Smooth muscle cell (in vitro differentiated cells): ENCODE measurements at regions not wholly inside any gene's neighbourhood (a gene's known extent, or its start where the extent isn't known, plus 50 kb on each side); places are given as distances from the start of the nearest gene placed in this dataset.

ENCODE experiments used
- DNase-seq: peaks from one replicate; lab custom pipeline; 2025; ENCODE audit not compliant: unreplicated experiment; lab: John Stamatoyannopoulos, UW
- H2AFZ ChIP-seq: fragments of 200-600 bp; sonication (generic); 2 replicates; pipeline ENCODE4 v1.6.0; 2016; ENCODE audit warnings: antibody characterized with exemption, low read depth, mild to moderate bottlenecking
- H3F3A ChIP-seq: fragments of 200-600 bp; sonication (generic); 2 replicates; pipeline ENCODE4 v1.6.0; 2017; ENCODE audit warnings: antibody characterized with exemption, low read depth
- H3K27ac ChIP-seq: fragments of 200-600 bp; sonication (generic); 2 replicates; pipeline ENCODE4 v1.5.1; 2016; ENCODE audit warnings: low read depth, mild to moderate bottlenecking
- H3K27me3 ChIP-seq: fragments of 200-600 bp; sonication (generic); 2 replicates; pipeline ENCODE4 v1.6.1; 2016; ENCODE audit warnings: low read depth, mild to moderate bottlenecking
- H3K36me3 ChIP-seq: fragments of 200-600 bp; sonication (generic); 2 replicates; pipeline ENCODE4 v1.5.1; 2016; ENCODE audit warnings: low read depth
- H3K4me1 ChIP-seq: fragments of 200-600 bp; sonication (generic); 2 replicates; pipeline ENCODE4 v1.5.1; 2016; ENCODE audit warnings: low read depth
- H3K4me2 ChIP-seq: fragments of 200-600 bp; sonication (generic); 2 replicates; pipeline ENCODE4 v1.6.0; 2016; ENCODE audit warnings: mild to moderate bottlenecking
- H3K4me3 ChIP-seq: fragments of 200-600 bp; sonication (generic); 2 replicates; pipeline ENCODE4 v1.5.1; 2016; ENCODE audit warnings: mild to moderate bottlenecking
- H3K79me2 ChIP-seq: fragments of 200-600 bp; sonication (generic); 2 replicates; pipeline ENCODE4 v1.6.0; 2016; ENCODE audit warnings: low read depth, mild to moderate bottlenecking
- H3K9ac ChIP-seq: fragments of 200-600 bp; sonication (generic); 2 replicates; pipeline ENCODE4 v1.6.0; 2016; ENCODE audit warnings: low read depth
- H3K9me3 ChIP-seq: fragments of 200-600 bp; sonication (generic); replicated peaks from 2 replicates; pipeline ENCODE4 v1.5.1; 2016; ENCODE audit warnings: low read depth
- H4K20me1 ChIP-seq: fragments of 200-600 bp; sonication (generic); 2 replicates; pipeline ENCODE4 v1.6.0; 2016; ENCODE audit warnings: low read depth
- WGBS: methylation state at CpG from one replicate; pipeline ENCODE4 v1.1.7; 2016; ENCODE audit warnings: low lambda C conversion rate; 5-methylcytosine and 5-hydroxymethylcytosine counted together
- TF ChIP-seq, protein P1 (sequence below): fragments of 200-600 bp; sonication (generic); IDR thresholded peaks from 2 replicates; pipeline ENCODE4 v1.5.1; 2017; ENCODE audit warnings: borderline replicate concordance, mild to moderate bottlenecking, antibody characterized with exemption; ENCODE audit not compliant: insufficient read depth, poor library complexity, severe bottlenecking

DNA sequence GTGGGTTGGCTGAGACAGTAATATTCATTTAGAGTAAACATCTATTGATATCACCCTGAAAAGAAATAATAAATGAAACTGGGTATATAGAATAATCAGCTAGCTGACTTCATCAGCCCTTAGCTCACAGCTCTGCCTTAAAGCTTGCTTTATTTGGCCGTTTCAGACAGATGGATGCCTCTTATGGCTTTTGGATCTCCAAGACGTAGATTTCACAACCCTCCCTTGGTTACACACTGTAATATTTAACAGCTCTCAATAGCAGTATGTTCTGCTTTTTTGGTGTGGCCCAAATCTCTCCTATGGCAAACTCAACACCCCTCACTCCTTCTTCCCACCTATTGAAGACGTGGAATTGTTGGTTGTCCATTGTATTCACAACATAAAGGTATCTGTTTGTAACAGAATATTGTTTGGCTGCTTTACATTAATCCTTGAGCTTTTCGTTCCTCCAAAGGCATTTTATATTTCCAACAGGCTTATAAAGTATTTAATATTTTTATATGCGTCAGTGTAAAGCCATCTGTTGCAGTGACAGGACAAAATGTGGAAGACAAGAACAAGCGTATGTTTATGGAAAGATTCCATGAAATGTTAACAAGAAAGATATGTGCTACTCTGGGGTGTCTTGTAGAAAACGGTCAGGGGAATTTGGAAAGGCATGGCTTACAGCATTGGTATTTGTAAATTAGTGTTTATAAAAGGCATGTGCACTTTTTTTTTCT lies 837.0 kb upstream of the RBFOX1 start:
- Histone ChIP-seq H3K9ac (no peak overlapping the region), H3K4me1 (no peaks in the 10 kb centered on the region), H4K20me1 (no peaks in the 10 kb centered on the region), H3K36me3 (no peaks in the 10 kb centered on the region), H3K4me2 (no peak overlapping the region), H3K4me3 (no peak overlapping the region), H3K79me2 (no peaks in the 10 kb centered on the region), H2AFZ (no peak overlapping the region), H3K9me3 (no peaks in the 10 kb centered on the region), H3K27me3 (no peaks in the 10 kb centered on the region), H3F3A (no peaks in the 10 kb centered on the region), H3K27ac (no peak overlapping the region)
- no peak for DNase-seq
- TF ChIP-seq, protein P1, sequence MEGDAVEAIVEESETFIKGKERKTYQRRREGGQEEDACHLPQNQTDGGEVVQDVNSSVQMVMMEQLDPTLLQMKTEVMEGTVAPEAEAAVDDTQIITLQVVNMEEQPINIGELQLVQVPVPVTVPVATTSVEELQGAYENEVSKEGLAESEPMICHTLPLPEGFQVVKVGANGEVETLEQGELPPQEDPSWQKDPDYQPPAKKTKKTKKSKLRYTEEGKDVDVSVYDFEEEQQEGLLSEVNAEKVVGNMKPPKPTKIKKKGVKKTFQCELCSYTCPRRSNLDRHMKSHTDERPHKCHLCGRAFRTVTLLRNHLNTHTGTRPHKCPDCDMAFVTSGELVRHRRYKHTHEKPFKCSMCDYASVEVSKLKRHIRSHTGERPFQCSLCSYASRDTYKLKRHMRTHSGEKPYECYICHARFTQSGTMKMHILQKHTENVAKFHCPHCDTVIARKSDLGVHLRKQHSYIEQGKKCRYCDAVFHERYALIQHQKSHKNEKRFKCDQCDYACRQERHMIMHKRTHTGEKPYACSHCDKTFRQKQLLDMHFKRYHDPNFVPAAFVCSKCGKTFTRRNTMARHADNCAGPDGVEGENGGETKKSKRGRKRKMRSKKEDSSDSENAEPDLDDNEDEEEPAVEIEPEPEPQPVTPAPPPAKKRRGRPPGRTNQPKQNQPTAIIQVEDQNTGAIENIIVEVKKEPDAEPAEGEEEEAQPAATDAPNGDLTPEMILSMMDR: no peak
- 82% methylated on average over 7 of the region's 7 CpGs for WGBS

- no peaks in the 10 kb centered on the region for H3K79me2 ChIP-seq
- TF ChIP-seq, protein P1: no peak
- H3K27me3 ChIP-seq: no peaks in the 10 kb centered on the region
- no peaks in the 10 kb centered on the region for H3K9me3 ChIP-seq
- 94% methylated on average over 6 of the region's 6 CpGs for WGBS
- H3K4me1 ChIP-seq: no peaks in the 10 kb centered on the region
- DNase-seq: no peak
- no peaks in the 10 kb centered on the region for H3F3A ChIP-seq
- H3K9ac ChIP-seq: no peak overlapping the region
- H3K4me3 ChIP-seq: no peak overlapping the region
- no peak overlapping the region for H2AFZ ChIP-seq
- H3K36me3 ChIP-seq: no peaks in the 10 kb centered on the region
- H3K4me2 ChIP-seq: no peak overlapping the region
- H3K27ac ChIP-seq: no peak overlapping the region
- no peaks in the 10 kb centered on the region for H4K20me1 ChIP-seq
These were observed 837.9 kb upstream of the RBFOX1 start for GRCh38 chr16:6494716-6495115.

GRCh38 chr16:6493555-6493954 lies 839.1 kb upstream of the RBFOX1 start:
- H4K20me1 ChIP-seq: no peaks in the 10 kb centered on the region
- H3K27me3 ChIP-seq: no peaks in the 10 kb centered on the region
- no peak overlapping the region for H3K4me3 ChIP-seq
- H3K79me2 ChIP-seq: no peaks in the 10 kb centered on the region
- no peak overlapping the region for H2AFZ ChIP-seq
- no peak overlapping the region for H3K4me2 ChIP-seq
- no peaks in the 10 kb centered on the region for H3F3A ChIP-seq
- TF ChIP-seq, protein P1: no peak
- no peak overlapping the region for H3K27ac ChIP-seq
- H3K4me1 ChIP-seq: no peaks in the 10 kb centered on the region
- no peak overlapping the region for H3K9ac ChIP-seq
- no peaks in the 10 kb centered on the region for H3K9me3 ChIP-seq
- no peak for DNase-seq
- H3K36me3 ChIP-seq: no peaks in the 10 kb centered on the region
- WGBS: 86% methylated on average over 6 of the region's 6 CpGs

DNA sequence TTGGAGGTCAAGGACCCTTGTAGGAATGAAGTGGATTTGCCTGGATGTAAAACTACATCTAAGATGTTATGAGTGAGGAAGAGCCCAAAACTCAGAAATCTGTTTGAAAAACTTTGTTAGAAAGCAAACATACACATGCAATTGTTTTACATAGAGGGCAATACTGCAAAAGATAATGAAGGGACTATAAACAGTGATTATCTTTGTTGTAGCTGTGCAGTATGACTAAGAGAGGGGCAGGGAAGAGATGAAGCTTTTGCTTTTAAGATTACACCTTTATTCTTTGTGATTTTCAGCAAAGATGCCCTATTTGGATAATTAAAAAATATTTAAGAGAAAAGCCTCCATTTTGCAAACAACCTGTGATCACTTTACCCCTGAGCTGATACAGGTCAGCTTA lies 839.9 kb upstream of the RBFOX1 start:
- no peaks in the 10 kb centered on the region for H4K20me1 ChIP-seq
- no peak overlapping the region for H3K27ac ChIP-seq
- TF ChIP-seq, protein P1: no peak

More for the DNA sequence above, 839.9 kb upstream of the RBFOX1 start:
- Histone ChIP-seq H3K36me3 (no peaks in the 10 kb centered on the region), H3K9me3 (no peaks in the 10 kb centered on the region), H2AFZ (no peak overlapping the region), H3K79me2 (no peaks in the 10 kb centered on the region), H3K9ac (no peak overlapping the region), H3K27me3 (no peaks in the 10 kb centered on the region), H3K4me3 (no peak overlapping the region), H3K4me1 (no peaks in the 10 kb centered on the region), H3K4me2 (no peak overlapping the region), H3F3A (no peaks in the 10 kb centered on the region)
- no peak for DNase-seq
